GM12878 (cell line): ENCODE measurements at regions not wholly inside any gene's neighbourhood (a gene's known extent, or its start where the extent isn't known, plus 50 kb on each side); places are given as distances from the start of the nearest gene placed in this dataset.

Experiments used
- ATAC-seq: fragments of 200-7000 bp; cut with Tn5 transposase; 3 replicates; pipeline ENCODE4 v1.9.1; 2020; ENCODE audit warnings: mild to moderate bottlenecking, moderate library complexity
- BruUV-seq: library from RNA; stranded (reverse); fragments of 400-500 nt; replicated peaks from 2 replicates; lab custom pipeline; 2021; lab: Mats Ljungman, UMichigan
- CTCF ChIA-PET: fragments of 300-600 bp; sonication (Branson Sonifier 250); formaldehyde crosslinking; extraction: SDS; loops from one replicate; lab custom pipeline; 2021; ENCODE audit warnings: inconsistent platforms; lab: Yijun Ruan, JAX
- POLR2A ChIA-PET: fragments of 350-600 bp; formaldehyde crosslinking; extraction: SDS; loops from one replicate; lab custom pipeline; 2021; ENCODE audit warnings: inconsistent platforms; lab: Charles Lee
- RAD21 ChIA-PET: fragments of 300-600 bp; sonication (Branson Sonifier 250); formaldehyde crosslinking; loops from one replicate; lab custom pipeline; 2023; ENCODE audit warnings: antibody characterized with exemption; ENCODE audit not compliant: unreplicated experiment; lab: Charles Lee
- SMC1A ChIA-PET: fragments of 300-600 bp; sonication (Branson Sonifier 250); formaldehyde crosslinking; loops from one replicate; lab custom pipeline; 2023; ENCODE audit not compliant: unreplicated experiment, uncharacterized antibody; lab: Charles Lee
- DNase-seq: peaks from one replicate; pipeline ENCODE4 v3.0.0-alpha.2; 2011; ENCODE audit warnings: low read depth, low spot score
- FAIRE-seq: peaks from 3 replicates; lab custom pipeline; 2011; peaks lifted over from hg19 to GRCh38; lab: Jason Lieb, UNC
- H2AFZ ChIP-seq: 2 replicates; pipeline ENCODE4 v1.6.0; 2011; ENCODE audit warnings: low read depth, low read length, control low read depth; ENCODE audit not compliant: control insufficient read depth
- H3K27ac ChIP-seq: 2 replicates; pipeline ENCODE4 v1.5.1; 2011; ENCODE audit warnings: control low read depth; ENCODE audit not compliant: control insufficient read depth, insufficient read depth
- H3K27me3 ChIP-seq, 2 experiments: replicated peaks in 1 of 2; 2 replicates each; pipeline versions ENCODE4 v1.6.0 to v1.6.1; 2011; ENCODE audit warnings: low read length in 1 of 2; ENCODE audit not compliant: control insufficient read depth in 2 of 2, insufficient read depth in 2 of 2
- H3K36me3 ChIP-seq, 2 experiments: 2 replicates each; pipeline ENCODE4 v1.5.1; 2011; ENCODE audit warnings: low read length in 1 of 2; ENCODE audit not compliant: control insufficient read depth in 2 of 2, insufficient read depth in 2 of 2
- H3K4me1 ChIP-seq: 2 replicates; pipeline ENCODE4 v1.6.1; 2011; ENCODE audit warnings: mild to moderate bottlenecking, low read length, moderate library complexity, mixed read lengths; ENCODE audit not compliant: control insufficient read depth, insufficient read depth
- H3K4me2 ChIP-seq: 2 replicates; pipeline ENCODE4 v1.6.0; 2011; ENCODE audit warnings: control low read depth; ENCODE audit not compliant: control insufficient read depth, insufficient read depth
- H3K4me3 ChIP-seq: fragments of 200-600 bp; sonication (generic); 2 replicates; pipeline ENCODE4 v1.5.1; 2016
- H3K79me2 ChIP-seq: 2 replicates; pipeline ENCODE4 v1.6.0; 2011; ENCODE audit warnings: low read length; ENCODE audit not compliant: control insufficient read depth, insufficient read depth
- H3K9ac ChIP-seq: 2 replicates; pipeline ENCODE4 v1.8.0; 2011; ENCODE audit warnings: low read length, control low read depth, mixed read lengths; ENCODE audit not compliant: control insufficient read depth, insufficient read depth
- H3K9me3 ChIP-seq: replicated peaks from 3 replicates; pipeline ENCODE4 v1.5.1; 2011; ENCODE audit warnings: mild to moderate bottlenecking, low read length; ENCODE audit not compliant: control insufficient read depth, insufficient read depth
- H4K20me1 ChIP-seq: 2 replicates; pipeline ENCODE4 v1.6.0; 2011; ENCODE audit not compliant: control insufficient read depth, insufficient read depth
- IKZF2 ChIP-seq, 2 experiments: fragments of 450-650 bp; IDR thresholded peaks; 2 replicates each; pipeline ENCODE4 v1.6.1; 2017; ENCODE audit warnings: mild to moderate bottlenecking in 2 of 2, moderate library complexity in 2 of 2
- KAT2A ChIP-seq: conservative IDR thresholded peaks from 2 replicates; pipeline ENCODE4 v1.6.1; 2011; ENCODE audit warnings: low read depth, low read length; ENCODE audit not compliant: control insufficient read depth
- LARP7 ChIP-seq: fragments of 450-650 bp; IDR thresholded peaks from 2 replicates; pipeline ENCODE4 v1.6.1; 2017; ENCODE audit warnings: mild to moderate bottlenecking
- PML ChIP-seq: IDR thresholded peaks from 2 replicates; pipeline ENCODE4 v1.6.1; 2012; ENCODE audit warnings: low read length, inconsistent platforms
- SREBF1 ChIP-seq: IDR thresholded peaks from 2 replicates; pipeline ENCODE4 v1.6.1; 2012; ENCODE audit warnings: mild to moderate bottlenecking, low read length
- STAT3 ChIP-seq: IDR thresholded peaks from 2 replicates; pipeline ENCODE4 v1.6.1; 2011; ENCODE audit warnings: low read depth, low read length, improper control_type of control experiment
- TCF12 ChIP-seq: IDR thresholded peaks from 2 replicates; pipeline ENCODE4 v1.6.1; 2011; ENCODE audit warnings: low read depth, mild to moderate bottlenecking, low read length
- YBX1 ChIP-seq: fragments of 450-650 bp; IDR thresholded peaks from 2 replicates; pipeline ENCODE4 v1.6.1; 2016; ENCODE audit warnings: antibody characterized with exemption
- WGBS: methylation state at CpG from one replicate; pipeline ENCODE4 v1.1.6; 2016; ENCODE audit warnings: low lambda C conversion rate; ENCODE audit not compliant: insufficient replicate concordance, insufficient coverage; ENCODE audit errors: missing lambda C conversion rate; 5-methylcytosine and 5-hydroxymethylcytosine counted together
- in situ Hi-C: fragments of 300-500 bp; cut with MboI; formaldehyde crosslinking; loops from 9 replicates; pipeline ENCODE4 v1.14.3; 2018; ENCODE audit warnings: mixed read lengths
- intact Hi-C: fragments of 100-400 bp; cut with micrococcal nuclease; formaldehyde crosslinking; loops from one replicate; pipeline ENCODE4 v1.14.2; 2022; ENCODE audit not compliant: unreplicated experiment
- TF ChIP-seq, protein P1 (sequence below): fragments of 450-650 bp; formaldehyde crosslinking; IDR thresholded peaks from 2 replicates; pipeline ENCODE4 v1.4.0; 2020; ENCODE audit warnings: mild to moderate bottlenecking, moderate library complexity
- TF ChIP-seq, protein P2 (sequence below): IDR thresholded peaks from 2 replicates; pipeline ENCODE4 v1.6.1; 2012; ENCODE audit warnings: low read depth, low read length, improper control_type of control experiment
- TF ChIP-seq, protein P3 (sequence below): fragments of 450-650 bp; IDR thresholded peaks from 2 replicates; pipeline ENCODE4 v1.6.1; 2017; ENCODE audit warnings: low read depth, mild to moderate bottlenecking, moderate library complexity
- TF ChIP-seq, protein P4 (sequence below): fragments of 150-350 bp; IDR thresholded peaks from 2 replicates; pipeline ENCODE4 v1.6.1; 2016; ENCODE audit warnings: low read depth, low read length

DNA sequence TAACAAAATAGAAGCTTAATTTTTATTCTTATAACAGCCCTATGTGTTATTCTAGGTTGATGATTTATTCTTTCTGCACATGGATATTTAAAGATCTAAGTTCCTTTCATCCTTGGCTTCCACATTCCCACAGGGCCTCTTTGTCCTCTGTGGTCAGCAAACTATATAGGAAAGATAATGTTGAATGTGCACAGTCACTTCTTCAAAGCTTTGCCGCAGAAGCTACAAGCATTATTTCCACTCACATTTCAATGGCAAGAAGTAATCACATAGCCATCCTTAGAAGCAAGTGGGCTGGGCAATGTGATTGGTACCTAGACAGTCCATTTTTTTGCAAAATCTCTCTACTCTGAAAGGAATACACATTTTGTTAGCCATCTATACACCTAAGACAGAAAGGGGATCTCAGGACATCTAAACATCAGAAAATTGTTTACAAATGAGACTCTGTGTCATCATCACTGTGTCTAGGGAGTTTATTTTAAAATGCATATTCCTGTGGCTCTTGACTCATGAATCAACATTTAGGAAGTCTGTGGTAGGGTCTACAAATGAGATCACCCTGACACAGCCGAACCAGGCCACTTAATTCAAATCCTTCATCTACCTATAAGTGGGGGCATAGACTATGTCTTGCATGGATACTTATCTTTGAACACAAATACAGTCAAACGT lies 1060.5 kb downstream of the XPNPEP1 start:
- ChIA-PET SMC1A (interaction anchor here (1.2 kb wide), 1 partner anchor 11 kb away, joined by 4 read pairs; no protein-coding TSS in a partner anchor), RAD21 (no interaction called here), POLR2A (interaction anchor here (0.9 kb wide), 1 partner anchor 17 kb away, joined by 3 read pairs; no protein-coding TSS in a partner anchor), CTCF (no interaction called here)
- H3K27ac ChIP-seq: no peak overlapping the region
- H3K36me3 ChIP-seq: no peaks in the 10 kb centered on the region
- no peak overlapping the region for H3K4me3 ChIP-seq
- DNase-seq (no peak), ATAC-seq (no peak), FAIRE-seq (no peak)
- intact Hi-C loops: no loop called here
- H3K9me3 ChIP-seq: no peaks in the 10 kb centered on the region
- no peaks in the 10 kb centered on the region for H3K79me2 ChIP-seq
- no peak overlapping the region for H3K9ac ChIP-seq
- H3K27me3 ChIP-seq: no peaks in the 10 kb centered on the region
- no TSS peak for BruUV-seq
- in situ Hi-C loops: no loop called here
- no peak overlapping the region for H2AFZ ChIP-seq
- WGBS: 33% methylated on average over 3 of the region's 3 CpGs
- H3K4me1 ChIP-seq: no peaks in the 10 kb centered on the region
- no peak overlapping the region for H3K4me2 ChIP-seq
- H4K20me1 ChIP-seq: no peaks in the 10 kb centered on the region
- TF ChIP-seq, protein P1, sequence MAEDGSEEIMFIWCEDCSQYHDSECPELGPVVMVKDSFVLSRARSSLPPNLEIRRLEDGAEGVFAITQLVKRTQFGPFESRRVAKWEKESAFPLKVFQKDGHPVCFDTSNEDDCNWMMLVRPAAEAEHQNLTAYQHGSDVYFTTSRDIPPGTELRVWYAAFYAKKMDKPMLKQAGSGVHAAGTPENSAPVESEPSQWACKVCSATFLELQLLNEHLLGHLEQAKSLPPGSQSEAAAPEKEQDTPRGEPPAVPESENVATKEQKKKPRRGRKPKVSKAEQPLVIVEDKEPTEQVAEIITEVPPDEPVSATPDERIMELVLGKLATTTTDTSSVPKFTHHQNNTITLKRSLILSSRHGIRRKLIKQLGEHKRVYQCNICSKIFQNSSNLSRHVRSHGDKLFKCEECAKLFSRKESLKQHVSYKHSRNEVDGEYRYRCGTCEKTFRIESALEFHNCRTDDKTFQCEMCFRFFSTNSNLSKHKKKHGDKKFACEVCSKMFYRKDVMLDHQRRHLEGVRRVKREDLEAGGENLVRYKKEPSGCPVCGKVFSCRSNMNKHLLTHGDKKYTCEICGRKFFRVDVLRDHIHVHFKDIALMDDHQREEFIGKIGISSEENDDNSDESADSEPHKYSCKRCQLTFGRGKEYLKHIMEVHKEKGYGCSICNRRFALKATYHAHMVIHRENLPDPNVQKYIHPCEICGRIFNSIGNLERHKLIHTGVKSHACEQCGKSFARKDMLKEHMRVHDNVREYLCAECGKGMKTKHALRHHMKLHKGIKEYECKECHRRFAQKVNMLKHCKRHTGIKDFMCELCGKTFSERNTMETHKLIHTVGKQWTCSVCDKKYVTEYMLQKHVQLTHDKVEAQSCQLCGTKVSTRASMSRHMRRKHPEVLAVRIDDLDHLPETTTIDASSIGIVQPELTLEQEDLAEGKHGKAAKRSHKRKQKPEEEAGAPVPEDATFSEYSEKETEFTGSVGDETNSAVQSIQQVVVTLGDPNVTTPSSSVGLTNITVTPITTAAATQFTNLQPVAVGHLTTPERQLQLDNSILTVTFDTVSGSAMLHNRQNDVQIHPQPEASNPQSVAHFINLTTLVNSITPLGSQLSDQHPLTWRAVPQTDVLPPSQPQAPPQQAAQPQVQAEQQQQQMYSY (CRISPR knock-in tag): no peak
- TF ChIP-seq, protein P2, sequence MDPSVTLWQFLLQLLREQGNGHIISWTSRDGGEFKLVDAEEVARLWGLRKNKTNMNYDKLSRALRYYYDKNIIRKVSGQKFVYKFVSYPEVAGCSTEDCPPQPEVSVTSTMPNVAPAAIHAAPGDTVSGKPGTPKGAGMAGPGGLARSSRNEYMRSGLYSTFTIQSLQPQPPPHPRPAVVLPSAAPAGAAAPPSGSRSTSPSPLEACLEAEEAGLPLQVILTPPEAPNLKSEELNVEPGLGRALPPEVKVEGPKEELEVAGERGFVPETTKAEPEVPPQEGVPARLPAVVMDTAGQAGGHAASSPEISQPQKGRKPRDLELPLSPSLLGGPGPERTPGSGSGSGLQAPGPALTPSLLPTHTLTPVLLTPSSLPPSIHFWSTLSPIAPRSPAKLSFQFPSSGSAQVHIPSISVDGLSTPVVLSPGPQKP: no peak
- TF ChIP-seq, protein P3, sequence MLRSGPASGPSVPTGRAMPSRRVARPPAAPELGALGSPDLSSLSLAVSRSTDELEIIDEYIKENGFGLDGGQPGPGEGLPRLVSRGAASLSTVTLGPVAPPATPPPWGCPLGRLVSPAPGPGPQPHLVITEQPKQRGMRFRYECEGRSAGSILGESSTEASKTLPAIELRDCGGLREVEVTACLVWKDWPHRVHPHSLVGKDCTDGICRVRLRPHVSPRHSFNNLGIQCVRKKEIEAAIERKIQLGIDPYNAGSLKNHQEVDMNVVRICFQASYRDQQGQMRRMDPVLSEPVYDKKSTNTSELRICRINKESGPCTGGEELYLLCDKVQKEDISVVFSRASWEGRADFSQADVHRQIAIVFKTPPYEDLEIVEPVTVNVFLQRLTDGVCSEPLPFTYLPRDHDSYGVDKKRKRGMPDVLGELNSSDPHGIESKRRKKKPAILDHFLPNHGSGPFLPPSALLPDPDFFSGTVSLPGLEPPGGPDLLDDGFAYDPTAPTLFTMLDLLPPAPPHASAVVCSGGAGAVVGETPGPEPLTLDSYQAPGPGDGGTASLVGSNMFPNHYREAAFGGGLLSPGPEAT: no peak
- TF ChIP-seq KAT2A (no peak), TCF12 (no peak), LARP7 (no peak), STAT3 (no peak), IKZF2 (IDR thresholded peaks at IDR 0.05) (no peak), PML (no peak), YBX1 (no peak), SREBF1 (no peak)
- TF ChIP-seq, protein P4, sequence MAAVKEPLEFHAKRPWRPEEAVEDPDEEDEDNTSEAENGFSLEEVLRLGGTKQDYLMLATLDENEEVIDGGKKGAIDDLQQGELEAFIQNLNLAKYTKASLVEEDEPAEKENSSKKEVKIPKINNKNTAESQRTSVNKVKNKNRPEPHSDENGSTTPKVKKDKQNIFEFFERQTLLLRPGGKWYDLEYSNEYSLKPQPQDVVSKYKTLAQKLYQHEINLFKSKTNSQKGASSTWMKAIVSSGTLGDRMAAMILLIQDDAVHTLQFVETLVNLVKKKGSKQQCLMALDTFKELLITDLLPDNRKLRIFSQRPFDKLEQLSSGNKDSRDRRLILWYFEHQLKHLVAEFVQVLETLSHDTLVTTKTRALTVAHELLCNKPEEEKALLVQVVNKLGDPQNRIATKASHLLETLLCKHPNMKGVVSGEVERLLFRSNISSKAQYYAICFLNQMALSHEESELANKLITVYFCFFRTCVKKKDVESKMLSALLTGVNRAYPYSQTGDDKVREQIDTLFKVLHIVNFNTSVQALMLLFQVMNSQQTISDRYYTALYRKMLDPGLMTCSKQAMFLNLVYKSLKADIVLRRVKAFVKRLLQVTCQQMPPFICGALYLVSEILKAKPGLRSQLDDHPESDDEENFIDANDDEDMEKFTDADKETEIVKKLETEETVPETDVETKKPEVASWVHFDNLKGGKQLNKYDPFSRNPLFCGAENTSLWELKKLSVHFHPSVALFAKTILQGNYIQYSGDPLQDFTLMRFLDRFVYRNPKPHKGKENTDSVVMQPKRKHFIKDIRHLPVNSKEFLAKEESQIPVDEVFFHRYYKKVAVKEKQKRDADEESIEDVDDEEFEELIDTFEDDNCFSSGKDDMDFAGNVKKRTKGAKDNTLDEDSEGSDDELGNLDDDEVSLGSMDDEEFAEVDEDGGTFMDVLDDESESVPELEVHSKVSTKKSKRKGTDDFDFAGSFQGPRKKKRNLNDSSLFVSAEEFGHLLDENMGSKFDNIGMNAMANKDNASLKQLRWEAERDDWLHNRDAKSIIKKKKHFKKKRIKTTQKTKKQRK: no peak
